Testis (tissue), 2 donors: ENCODE measurements at regions not wholly inside any gene's neighbourhood (a gene's known extent, or its start where the extent isn't known, plus 50 kb on each side); places are given as distances from the start of the nearest gene placed in this dataset.
A peak's percentile ranks its signal among the peaks of the same experiment; 100 is the strongest.

Source experiments
- DNase-seq: peaks from one replicate; pipeline ENCODE4 v3.0.0-alpha.2; 2019
- H3K27ac ChIP-seq, 2 donors: fragments of 200-600 bp; sonication (generic); one replicate each; pipeline ENCODE4 v1.5.1; 2019
- H3K27me3 ChIP-seq: fragments of 200-600 bp; sonication (generic); one replicate; pipeline ENCODE4 v1.5.1; 2019
- H3K36me3 ChIP-seq: fragments of 200-600 bp; sonication (generic); one replicate; pipeline ENCODE4 v1.5.1; 2017; ENCODE audit warnings: low read depth; ENCODE audit errors: missing control alignments
- H3K4me1 ChIP-seq: fragments of 200-600 bp; sonication (generic); one replicate; pipeline ENCODE4 v1.5.1; 2019
- H3K4me3 ChIP-seq, 2 donors: fragments of 200-600 bp; sonication (generic); one replicate each; pipeline ENCODE4 v1.5.1; 2017 to 2019
- H3K9me3 ChIP-seq: fragments of 200-600 bp; sonication (generic); one replicate; pipeline ENCODE4 v1.5.1; 2017
- CTCF ChIP-seq, 3 experiments: fragments of 450-650 bp in 2 of 3; fragments of 200-600 bp in 1 of 3; sonication (generic) in 1 of 3; IDR thresholded peaks; one replicate each; pipeline ENCODE4 v1.5.1; 2016 to 2019; ENCODE audit warnings: antibody characterized with exemption in 3 of 3, mild to moderate bottlenecking in 2 of 3, moderate library complexity in 1 of 3
- POLR2A ChIP-seq: fragments of 450-650 bp; IDR thresholded peaks from one replicate; pipeline ENCODE4 v1.6.1; 2017; ENCODE audit warnings: antibody characterized with exemption, mild to moderate bottlenecking, moderate library complexity
- WGBS, 2 donors: methylation state at CpG; one replicate each; pipeline ENCODE4 v1.1.5; 2018; 5-methylcytosine and 5-hydroxymethylcytosine counted together
- intact Hi-C: fragments of 100-400 bp; cut with DNase I; formaldehyde crosslinking; loops from one replicate; pipeline ENCODE4 v1.15.1; 2023; ENCODE audit warnings: low total_unique reads

- Histone ChIP-seq H3K4me1 (no peaks in the 10 kb centered on the region), H3K27me3 (no peaks in the 10 kb centered on the region), H3K9me3 (no peaks in the 10 kb centered on the region), H3K4me3 (no peak overlapping the region), H3K36me3 (no peaks in the 10 kb centered on the region), H3K27ac (no peak overlapping the region)
- 11 to 18% methylated on average over 13 of the region's 13 CpGs for WGBS, 2 donors
- TF ChIP-seq CTCF (IDR thresholded peaks at IDR 0.05) (no peak), POLR2A (no peak)
- intact Hi-C loops, result no loop called here
- no peak for DNase-seq
Observed at GRCh38 chr22:27329131-27329850, 472.3 kb downstream of the MN1 start.

- Histone ChIP-seq H3K4me3 (no peak overlapping the region), H3K36me3 (no peaks in the 10 kb centered on the region), H3K27ac (no peak overlapping the region), H3K27me3 (no peaks in the 10 kb centered on the region), H3K9me3 (no peaks in the 10 kb centered on the region), H3K4me1 (no peaks in the 10 kb centered on the region)
- intact Hi-C loops, result no loop called here
- DNase-seq, result no peak
- 76 to 88% methylated on average over 3 of the region's 3 CpGs for WGBS, 2 donors
- TF ChIP-seq POLR2A (no peak), CTCF (IDR thresholded peaks at IDR 0.05) (no peak)
Observed at GRCh38 chr22:27329966-27330645, 471.4 kb downstream of the MN1 start.

GRCh38 chr22:27331526-27332281, 469.9 kb downstream of the MN1 start:
- no peaks in the 10 kb centered on the region for H3K4me1 ChIP-seq
- H3K36me3 ChIP-seq, result no peaks in the 10 kb centered on the region
- DNase-seq, result peak; percentile 45
- TF ChIP-seq CTCF (IDR thresholded peaks at IDR 0.05) (peak; percentile 32 to 43 (median 35)), POLR2A (no peak)
- no peaks in the 10 kb centered on the region for H3K27me3 ChIP-seq
- WGBS, 2 donors, result 47 to 58% methylated on average over 15 to 16 of the region's 16 CpGs
- intact Hi-C loops, result no loop called here
- no peak overlapping the region for H3K4me3 ChIP-seq
- no peaks in the 10 kb centered on the region for H3K9me3 ChIP-seq
- no peak overlapping the region for H3K27ac ChIP-seq

- no peak for DNase-seq
- no peaks in the 10 kb centered on the region for H3K36me3 ChIP-seq
- H3K9me3 ChIP-seq, result no peaks in the 10 kb centered on the region
- H3K27me3 ChIP-seq, result no peaks in the 10 kb centered on the region
- no peak for TF ChIP-seq POLR2A
- no peak for TF ChIP-seq CTCF (IDR thresholded peaks at IDR 0.05)
- H3K4me1 ChIP-seq, result no peaks in the 10 kb centered on the region
- WGBS, 2 donors, result 69 to 72% methylated on average over 3 of the region's 3 CpGs
- no peak overlapping the region for H3K27ac ChIP-seq
- intact Hi-C loops, result no loop called here
- no peak overlapping the region for H3K4me3 ChIP-seq
Observed at GRCh38 chr22:27335102-27335660, 466.4 kb downstream of the MN1 start.
